HEK293 (cell line): ENCODE measurements at regions not wholly inside any gene's neighbourhood (a gene's known extent, or its start where the extent isn't known, plus 50 kb on each side); places are given as distances from the start of the nearest gene placed in this dataset.
"Not testable (repeated sequence)": the region's sequence is repeated elsewhere in the genome, so short reads cannot be mapped to it uniquely, and the experiment has no call there.

Experiments
- CTCF ChIA-PET: fragments of 350-600 bp; formaldehyde crosslinking; extraction: SDS; loops from one replicate; lab custom pipeline; 2021; ENCODE audit warnings: antibody characterized with exemption; lab: Yijun Ruan, JAX
- POLR2A ChIA-PET: fragments of 300-600 bp; formaldehyde crosslinking; extraction: SDS; loops from one replicate; lab custom pipeline; 2020; ENCODE audit warnings: antibody characterized with exemption, inconsistent platforms; lab: Yijun Ruan, JAX
- H3K27ac ChIP-seq: fragments of 200-500 bp; sonication (Bioruptor generic); 2 replicates; pipeline ENCODE4 v1.5.1; 2014; ENCODE audit warnings: low read depth, low read length, control low read depth, inconsistent platforms; ENCODE audit errors: extremely low read depth
- H3K36me3 ChIP-seq, 2 experiments: fragments of 200-500 bp in 1 of 2; sonication (Bioruptor generic) in 1 of 2; 1 replicate in 1 of 2; 2 replicates in 1 of 2; pipeline ENCODE4 v1.5.1; 2014 to 2017; ENCODE audit warnings: inconsistent platforms in 2 of 2, low read length in 2 of 2; ENCODE audit not compliant: control insufficient read depth in 2 of 2, insufficient read depth in 1 of 2
- H3K4me1 ChIP-seq: fragments of 200-500 bp; sonication (Bioruptor generic); 2 replicates; pipeline ENCODE4 v1.5.1; 2014; ENCODE audit warnings: mild to moderate bottlenecking, low read length, inconsistent platforms; ENCODE audit not compliant: control insufficient read depth, insufficient read depth
- H3K4me3 ChIP-seq: 2 replicates; pipeline ENCODE4 v1.5.1; 2011; ENCODE audit warnings: low read depth, mild to moderate bottlenecking, control low read depth, low read length, moderate library complexity
- H3K9me3 ChIP-seq: fragments of 200-500 bp; sonication (Bioruptor generic); 2 replicates; pipeline ENCODE4 v1.5.1; 2014; ENCODE audit warnings: low read depth, low read length, inconsistent platforms; ENCODE audit not compliant: control insufficient read depth, insufficient read depth
- SCRT1 ChIP-seq: fragments of 450-650 bp; formaldehyde crosslinking; IDR thresholded peaks from 2 replicates; pipeline ENCODE4 v1.5.1; 2016; ENCODE audit warnings: missing biosample characterization, missing genetic modification characterization, borderline replicate concordance
- SCRT2 ChIP-seq: fragments of 450-650 bp; formaldehyde crosslinking; IDR thresholded peaks from 2 replicates; pipeline ENCODE4 v1.5.1; 2016; ENCODE audit warnings: missing biosample characterization, missing genetic modification characterization
- WT1 ChIP-seq: fragments of 450-650 bp; formaldehyde crosslinking; IDR thresholded peaks from 2 replicates; pipeline ENCODE4 v1.5.1; 2016; ENCODE audit warnings: missing biosample characterization, missing genetic modification characterization
- ZNF140 ChIP-seq: fragments of 450-650 bp; formaldehyde crosslinking; IDR thresholded peaks from 2 replicates; pipeline ENCODE4 v1.5.1; 2016; ENCODE audit warnings: missing biosample characterization, missing genetic modification characterization
- ZNF146 ChIP-seq: fragments of 450-650 bp; formaldehyde crosslinking; IDR thresholded peaks from 2 replicates; pipeline ENCODE4 v1.5.1; 2016; ENCODE audit warnings: missing biosample characterization, missing genetic modification characterization
- ZNF155 ChIP-seq: fragments of 450-650 bp; formaldehyde crosslinking; IDR thresholded peaks from 2 replicates; pipeline ENCODE4 v1.5.1; 2016; ENCODE audit warnings: missing biosample characterization, missing genetic modification characterization
- ZNF202 ChIP-seq: fragments of 450-650 bp; formaldehyde crosslinking; IDR thresholded peaks from 2 replicates; pipeline ENCODE4 v1.5.1; 2016; ENCODE audit warnings: missing biosample characterization, missing genetic modification characterization, borderline replicate concordance
- ZNF510 ChIP-seq: fragments of 450-650 bp; formaldehyde crosslinking; IDR thresholded peaks from 2 replicates; pipeline ENCODE4 v1.5.1; 2018; ENCODE audit warnings: mild to moderate bottlenecking, missing genetic modification characterization, missing biosample characterization; ENCODE audit not compliant: insufficient replicate concordance
- ZNF514 ChIP-seq: fragments of 450-650 bp; formaldehyde crosslinking; IDR thresholded peaks from 2 replicates; pipeline ENCODE4 v1.5.1; 2016; ENCODE audit warnings: missing biosample characterization, missing genetic modification characterization
- ZNF600 ChIP-seq: fragments of 450-650 bp; formaldehyde crosslinking; IDR thresholded peaks from 2 replicates; pipeline ENCODE4 v1.5.1; 2016; ENCODE audit warnings: missing biosample characterization, missing genetic modification characterization
- ZNF654 ChIP-seq: fragments of 450-650 bp; formaldehyde crosslinking; IDR thresholded peaks from 2 replicates; pipeline ENCODE4 v1.5.1; 2016; ENCODE audit warnings: low read depth, missing biosample characterization, missing genetic modification characterization
- ZNF777 ChIP-seq: fragments of 450-650 bp; formaldehyde crosslinking; IDR thresholded peaks from 2 replicates; pipeline ENCODE4 v1.5.1; 2017; ENCODE audit warnings: missing biosample characterization, missing genetic modification characterization, borderline replicate concordance
- ZNF837 ChIP-seq: fragments of 450-650 bp; formaldehyde crosslinking; IDR thresholded peaks from 2 replicates; pipeline ENCODE4 v1.5.1; 2016; ENCODE audit warnings: missing biosample characterization, missing genetic modification characterization
- TF ChIP-seq, protein P1 (sequence below): fragments of 450-650 bp; formaldehyde crosslinking; IDR thresholded peaks from 2 replicates; pipeline ENCODE4 v1.5.1; 2017; ENCODE audit warnings: missing biosample characterization, missing genetic modification characterization
- TF ChIP-seq, protein P2 (sequence below): fragments of 450-650 bp; formaldehyde crosslinking; conservative IDR thresholded peaks from 2 replicates; pipeline ENCODE4 v1.5.1; 2016; ENCODE audit warnings: low read depth, missing biosample characterization, missing genetic modification characterization
- TF ChIP-seq, protein P3 (sequence below): fragments of 450-650 bp; formaldehyde crosslinking; IDR thresholded peaks from 2 replicates; pipeline ENCODE4 v1.5.1; 2016; ENCODE audit warnings: missing biosample characterization, missing genetic modification characterization, low read depth
- TF ChIP-seq, protein P4 (sequence below): fragments of 450-650 bp; formaldehyde crosslinking; IDR thresholded peaks from 2 replicates; pipeline ENCODE4; 2016; ENCODE audit warnings: missing biosample characterization, missing genetic modification characterization

DNA sequence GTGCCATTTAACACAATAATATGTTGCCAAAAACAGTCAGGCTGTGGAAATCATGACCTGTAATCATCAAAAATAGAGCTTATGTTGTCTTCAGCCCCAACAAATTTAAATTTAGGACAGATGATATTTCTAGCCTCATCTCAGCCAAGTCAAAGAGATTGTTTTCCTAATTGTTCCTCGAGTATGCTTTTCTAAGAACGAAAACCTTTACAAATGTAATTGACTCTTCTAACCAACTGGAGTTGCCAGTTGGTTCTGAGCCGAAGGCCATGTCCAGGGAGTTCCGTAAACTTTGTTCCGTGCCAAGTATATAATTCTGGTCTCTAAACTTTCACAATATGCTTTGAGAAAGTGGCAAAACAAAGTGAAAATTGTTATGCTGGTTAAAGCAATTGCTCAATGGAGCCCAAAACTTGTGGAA lies 160.8 kb downstream of the CEMIP2 start:
- POLR2A ChIA-PET: no interaction called here
- Histone ChIP-seq H3K4me3 (no peak overlapping the region), H3K9me3 (no peaks in the 10 kb centered on the region), H3K27ac (no peak overlapping the region), H3K36me3 (no peaks in the 10 kb centered on the region), H3K4me1 (no peaks in the 10 kb centered on the region)
- TF ChIP-seq ZNF140 (tag by site-specific recombination): no peak
- CTCF ChIA-PET: interaction anchor here (0.7 kb wide), 1 partner anchor 184 kb away, joined by 3 read pairs; no protein-coding TSS in a partner anchor

DNA sequence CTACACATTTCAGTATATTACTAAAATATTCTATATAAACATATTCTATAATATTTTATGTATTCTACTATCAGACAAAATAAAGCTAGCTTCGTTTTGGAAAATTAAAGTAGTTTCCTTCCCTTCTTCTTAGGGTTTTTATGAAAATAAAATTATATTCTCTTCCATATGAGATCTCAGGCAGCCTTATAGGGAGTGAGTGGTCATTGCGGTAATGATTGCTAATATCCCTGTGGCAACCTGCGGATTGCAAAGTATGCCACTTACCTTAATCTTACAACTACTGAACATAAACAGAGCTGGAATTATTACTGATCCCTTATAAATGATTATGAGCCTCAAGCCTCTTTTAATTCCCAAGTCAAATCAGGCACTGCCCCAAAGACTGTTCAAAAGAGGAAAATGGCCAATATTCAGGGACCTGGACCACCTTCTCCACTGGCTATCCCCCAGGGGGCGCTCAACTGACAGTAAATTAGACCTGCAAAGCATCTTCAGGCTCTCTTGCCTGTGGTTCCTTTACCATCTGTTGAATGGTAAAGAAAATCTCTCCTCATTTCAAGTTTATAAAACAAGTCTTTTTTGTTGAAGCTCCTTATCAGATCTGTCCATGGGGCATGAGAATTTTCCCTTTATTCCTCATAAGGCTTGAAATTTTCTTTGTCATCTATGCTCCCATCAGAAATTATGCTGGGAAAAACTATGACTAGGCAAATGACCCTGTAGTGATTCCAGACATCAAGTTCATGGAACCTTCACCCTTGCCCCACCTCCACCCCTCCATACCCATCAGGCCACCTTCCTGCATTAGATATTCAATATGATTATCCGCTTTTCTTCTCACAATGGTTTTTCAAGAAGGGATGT lies 163.9 kb downstream of the CEMIP2 start:
- no peak overlapping the region for H3K27ac ChIP-seq
- H3K9me3 ChIP-seq: no peaks in the 10 kb centered on the region
- H3K4me1 ChIP-seq: no peaks in the 10 kb centered on the region
- ChIA-PET CTCF (interaction anchor here (0.5 to 3.6 kb wide), 64 partner anchors 9 to 1433 kb away, joined by 3 to 40 read pairs (median 4); partner anchors contain the start of gene CEMIP2), POLR2A (interaction anchor here (1.1 to 1.6 kb wide), 2 partner anchors 163 to 165 kb away, joined by 4 to 7 read pairs; partner anchors contain the start of gene CEMIP2)
- no peaks in the 10 kb centered on the region for H3K36me3 ChIP-seq
- TF ChIP-seq ZNF510 (tag by site-specific recombination) (no peak), ZNF202 (no peak), ZNF654 (tag by site-specific recombination) (peak; percentile 36; the same call in 1 of the 2 replicates), ZNF155 (tag by site-specific recombination) (no peak), SCRT1 (tag by site-specific recombination) (peak; percentile 60; the same call in 1 of the 2 replicates), SCRT2 (peak; percentile 74)
- TF ChIP-seq, protein P1, sequence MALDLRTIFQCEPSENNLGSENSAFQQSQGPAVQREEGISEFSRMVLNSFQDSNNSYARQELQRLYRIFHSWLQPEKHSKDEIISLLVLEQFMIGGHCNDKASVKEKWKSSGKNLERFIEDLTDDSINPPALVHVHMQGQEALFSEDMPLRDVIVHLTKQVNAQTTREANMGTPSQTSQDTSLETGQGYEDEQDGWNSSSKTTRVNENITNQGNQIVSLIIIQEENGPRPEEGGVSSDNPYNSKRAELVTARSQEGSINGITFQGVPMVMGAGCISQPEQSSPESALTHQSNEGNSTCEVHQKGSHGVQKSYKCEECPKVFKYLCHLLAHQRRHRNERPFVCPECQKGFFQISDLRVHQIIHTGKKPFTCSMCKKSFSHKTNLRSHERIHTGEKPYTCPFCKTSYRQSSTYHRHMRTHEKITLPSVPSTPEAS: 0 out of 2 replicates have a peak, but pooled peaks have one; percentile 11
- TF ChIP-seq, protein P2, sequence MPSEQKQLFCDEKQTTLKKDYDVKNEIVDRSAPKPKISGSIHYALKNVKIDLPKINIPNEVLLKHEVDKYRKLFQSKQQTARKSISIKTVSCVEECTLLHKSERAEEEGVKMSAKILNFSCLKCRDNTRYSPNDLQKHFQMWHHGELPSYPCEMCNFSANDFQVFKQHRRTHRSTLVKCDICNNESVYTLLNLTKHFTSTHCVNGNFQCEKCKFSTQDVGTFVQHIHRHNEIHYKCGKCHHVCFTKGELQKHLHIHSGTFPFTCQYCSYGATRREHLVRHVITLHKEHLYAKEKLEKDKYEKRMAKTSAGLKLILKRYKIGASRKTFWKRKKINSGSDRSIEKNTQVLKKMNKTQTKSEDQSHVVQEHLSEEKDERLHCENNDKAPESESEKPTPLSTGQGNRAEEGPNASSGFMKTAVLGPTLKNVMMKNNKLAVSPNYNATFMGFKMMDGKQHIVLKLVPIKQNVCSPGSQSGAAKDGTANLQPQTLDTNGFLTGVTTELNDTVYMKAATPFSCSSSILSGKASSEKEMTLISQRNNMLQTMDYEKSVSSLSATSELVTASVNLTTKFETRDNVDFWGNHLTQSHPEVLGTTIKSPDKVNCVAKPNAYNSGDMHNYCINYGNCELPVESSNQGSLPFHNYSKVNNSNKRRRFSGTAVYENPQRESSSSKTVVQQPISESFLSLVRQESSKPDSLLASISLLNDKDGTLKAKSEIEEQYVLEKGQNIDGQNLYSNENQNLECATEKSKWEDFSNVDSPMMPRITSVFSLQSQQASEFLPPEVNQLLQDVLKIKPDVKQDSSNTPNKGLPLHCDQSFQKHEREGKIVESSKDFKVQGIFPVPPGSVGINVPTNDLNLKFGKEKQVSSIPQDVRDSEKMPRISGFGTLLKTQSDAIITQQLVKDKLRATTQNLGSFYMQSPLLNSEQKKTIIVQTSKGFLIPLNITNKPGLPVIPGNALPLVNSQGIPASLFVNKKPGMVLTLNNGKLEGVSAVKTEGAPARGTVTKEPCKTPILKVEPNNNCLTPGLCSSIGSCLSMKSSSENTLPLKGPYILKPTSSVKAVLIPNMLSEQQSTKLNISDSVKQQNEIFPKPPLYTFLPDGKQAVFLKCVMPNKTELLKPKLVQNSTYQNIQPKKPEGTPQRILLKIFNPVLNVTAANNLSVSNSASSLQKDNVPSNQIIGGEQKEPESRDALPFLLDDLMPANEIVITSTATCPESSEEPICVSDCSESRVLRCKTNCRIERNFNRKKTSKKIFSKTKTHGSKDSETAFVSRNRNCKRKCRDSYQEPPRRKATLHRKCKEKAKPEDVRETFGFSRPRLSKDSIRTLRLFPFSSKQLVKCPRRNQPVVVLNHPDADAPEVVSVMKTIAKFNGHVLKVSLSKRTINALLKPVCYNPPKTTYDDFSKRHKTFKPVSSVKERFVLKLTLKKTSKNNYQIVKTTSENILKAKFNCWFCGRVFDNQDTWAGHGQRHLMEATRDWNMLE (tag by site-specific recombination): no peak
- no peak overlapping the region for H3K4me3 ChIP-seq

DNA sequence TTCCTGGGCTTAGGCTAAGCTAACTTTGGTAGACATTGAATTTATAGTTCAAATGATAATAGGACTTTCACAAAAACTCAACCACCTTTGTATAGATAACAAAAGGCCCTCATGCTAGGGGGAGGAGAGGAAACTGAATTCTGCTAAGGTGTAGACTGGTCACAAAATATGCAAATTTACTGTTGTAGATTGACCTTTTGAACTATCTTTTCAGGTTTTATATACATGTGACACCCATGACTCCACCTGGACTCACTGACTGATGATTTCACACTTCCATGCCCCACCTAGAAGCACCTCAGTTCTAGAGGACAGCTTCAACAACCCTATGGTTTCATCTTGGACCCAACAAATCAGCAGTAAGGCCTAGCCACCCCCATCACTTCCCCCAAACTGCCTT lies 165.7 kb downstream of the CEMIP2 start:
- H3K4me1 ChIP-seq: no peaks in the 10 kb centered on the region
- ChIA-PET CTCF (interaction anchor here (1.0 to 3.6 kb wide), 4 partner anchors 9 to 317 kb away, joined by 3 to 27 read pairs (median 4); no protein-coding TSS in a partner anchor), POLR2A (no interaction called here)
- TF ChIP-seq, protein P3, sequence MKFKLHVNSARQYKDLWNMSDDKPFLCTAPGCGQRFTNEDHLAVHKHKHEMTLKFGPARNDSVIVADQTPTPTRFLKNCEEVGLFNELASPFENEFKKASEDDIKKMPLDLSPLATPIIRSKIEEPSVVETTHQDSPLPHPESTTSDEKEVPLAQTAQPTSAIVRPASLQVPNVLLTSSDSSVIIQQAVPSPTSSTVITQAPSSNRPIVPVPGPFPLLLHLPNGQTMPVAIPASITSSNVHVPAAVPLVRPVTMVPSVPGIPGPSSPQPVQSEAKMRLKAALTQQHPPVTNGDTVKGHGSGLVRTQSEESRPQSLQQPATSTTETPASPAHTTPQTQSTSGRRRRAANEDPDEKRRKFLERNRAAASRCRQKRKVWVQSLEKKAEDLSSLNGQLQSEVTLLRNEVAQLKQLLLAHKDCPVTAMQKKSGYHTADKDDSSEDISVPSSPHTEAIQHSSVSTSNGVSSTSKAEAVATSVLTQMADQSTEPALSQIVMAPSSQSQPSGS: no peak
- TF ChIP-seq, protein P4, sequence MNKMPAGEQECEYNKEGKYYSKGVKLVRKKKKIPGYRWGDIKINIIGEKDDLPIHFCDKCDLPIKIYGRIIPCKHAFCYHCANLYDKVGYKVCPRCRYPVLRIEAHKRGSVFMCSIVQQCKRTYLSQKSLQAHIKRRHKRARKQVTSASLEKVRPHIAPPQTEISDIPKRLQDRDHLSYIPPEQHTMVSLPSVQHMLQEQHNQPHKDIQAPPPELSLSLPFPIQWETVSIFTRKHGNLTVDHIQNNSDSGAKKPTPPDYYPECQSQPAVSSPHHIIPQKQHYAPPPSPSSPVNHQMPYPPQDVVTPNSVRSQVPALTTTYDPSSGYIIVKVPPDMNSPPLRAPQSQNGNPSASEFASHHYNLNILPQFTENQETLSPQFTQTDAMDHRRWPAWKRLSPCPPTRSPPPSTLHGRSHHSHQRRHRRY (tag by site-specific recombination): no peak
- TF ChIP-seq WT1 (tag by site-specific recombination) (no peak), ZNF146 (tag by site-specific recombination) (no peak), ZNF514 (tag by site-specific recombination) (no peak), ZNF600 (no peak), ZNF777 (tag by site-specific recombination) (no peak), ZNF837 (tag by site-specific recombination) (no peak)
- no peak overlapping the region for H3K27ac ChIP-seq
- no peak overlapping the region for H3K4me3 ChIP-seq
- H3K36me3 ChIP-seq: no peaks in the 10 kb centered on the region
- H3K9me3 ChIP-seq: no peaks in the 10 kb centered on the region

DNA sequence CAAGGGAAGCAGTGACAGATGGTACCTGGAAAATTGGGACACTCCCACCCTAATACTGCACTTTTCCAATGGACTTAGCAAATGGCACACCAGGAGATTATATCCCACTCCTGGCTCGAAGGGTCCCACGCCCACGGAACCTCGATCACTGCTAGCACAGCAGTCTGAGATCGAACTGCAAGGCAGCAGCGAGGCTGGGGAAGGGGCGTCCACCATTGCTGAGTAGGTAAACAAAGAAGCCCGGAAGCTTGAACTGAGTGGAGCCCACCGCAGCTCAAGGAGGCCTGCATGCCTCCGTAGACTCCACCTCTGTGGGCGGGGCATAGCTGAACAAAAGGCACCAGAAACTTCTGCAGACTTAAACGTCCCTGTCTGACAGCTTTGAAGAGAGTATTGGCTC lies 172.6 kb downstream of the CEMIP2 start:
- H3K9me3 ChIP-seq, H3K4me1 ChIP-seq, H3K4me3 ChIP-seq, POLR2A ChIA-PET, H3K36me3 ChIP-seq, CTCF ChIA-PET, H3K27ac ChIP-seq: not testable (repeated sequence)
